ENCODE measurements at regions not wholly inside any gene's neighbourhood (a gene's known extent, or its start where the extent isn't known, plus 50 kb on each side); places are given as distances from the start of the nearest gene placed in this dataset.
"Not testable (repeated sequence)": the region's sequence is repeated elsewhere in the genome, so short reads cannot be mapped to it uniquely, and the experiment has no call there.

DNA sequence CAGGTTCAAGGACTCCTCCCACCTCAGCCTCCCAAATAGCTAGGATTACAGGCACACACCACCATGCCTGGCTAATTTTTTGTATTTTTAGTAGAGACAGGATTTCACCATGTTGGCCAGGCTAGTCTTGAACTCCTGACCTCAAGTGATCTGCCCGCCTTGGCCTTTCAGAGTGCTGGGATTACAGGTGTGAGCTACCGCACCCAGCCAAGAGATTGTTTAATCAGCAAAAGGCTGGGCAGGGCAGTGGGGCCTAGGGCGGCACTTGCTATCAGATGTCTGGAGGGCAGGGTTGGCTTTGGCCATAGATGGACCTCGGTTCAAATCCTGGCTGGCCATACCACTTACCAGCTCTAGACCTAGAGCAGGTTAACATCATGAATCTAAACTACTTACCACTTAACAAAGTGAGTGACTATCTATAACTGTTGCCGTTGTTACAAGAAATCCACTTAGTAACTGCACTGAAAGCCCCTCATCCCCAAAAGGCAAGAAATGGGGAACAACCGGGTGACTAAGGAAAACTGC, 60.9 kb upstream of the BCL2L14 start:
- in situ Hi-C loops (cut with HindIII; ENCODE audit: low pct_ligation_motif_present, low pct_unique_long_range_greater_than_20kb, low sequenced_read_pairs); DNase-seq: not testable (repeated sequence)

DNA sequence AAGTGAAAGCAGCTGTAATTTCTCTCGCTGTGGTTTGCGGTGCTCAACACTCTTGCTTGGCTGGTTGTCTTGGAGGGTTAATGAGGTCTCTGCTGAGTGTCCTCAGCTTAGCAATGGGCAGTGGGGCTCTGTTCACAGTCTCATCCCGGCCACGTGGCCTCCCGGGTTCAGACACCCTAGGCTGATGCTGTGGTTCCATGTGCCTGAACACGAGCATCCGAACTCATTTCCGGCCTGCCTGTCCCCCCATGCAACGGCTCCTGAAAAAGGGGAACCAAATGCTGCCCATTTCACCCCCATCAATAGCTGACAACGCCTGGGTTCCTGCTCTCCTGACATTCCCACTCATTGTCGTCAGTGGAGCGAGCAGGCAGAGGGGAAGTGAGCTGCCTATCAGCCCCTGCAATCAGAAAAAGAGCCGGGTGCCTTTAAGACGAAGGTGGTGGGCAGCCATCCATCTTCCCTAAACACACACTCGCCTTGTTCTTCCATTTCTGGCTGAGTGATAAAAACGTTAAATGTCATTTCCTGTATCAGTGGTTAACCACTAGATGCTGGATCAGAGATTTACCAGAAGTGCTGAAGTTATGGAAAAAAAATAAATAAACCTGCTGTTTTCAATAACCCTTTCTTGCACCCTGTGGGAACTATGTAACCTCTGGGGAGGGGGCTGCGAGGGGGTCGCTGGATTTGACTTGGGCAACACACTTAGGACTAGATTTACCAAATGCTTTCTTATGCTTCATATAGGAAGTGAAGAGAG, 60.3 kb upstream of the BCL2L14 start:
- peak; percentile 22 for DNase-seq
- in situ Hi-C loops (cut with HindIII; ENCODE audit: low pct_ligation_motif_present, low pct_unique_long_range_greater_than_20kb, low sequenced_read_pairs): no loop called here

DNA sequence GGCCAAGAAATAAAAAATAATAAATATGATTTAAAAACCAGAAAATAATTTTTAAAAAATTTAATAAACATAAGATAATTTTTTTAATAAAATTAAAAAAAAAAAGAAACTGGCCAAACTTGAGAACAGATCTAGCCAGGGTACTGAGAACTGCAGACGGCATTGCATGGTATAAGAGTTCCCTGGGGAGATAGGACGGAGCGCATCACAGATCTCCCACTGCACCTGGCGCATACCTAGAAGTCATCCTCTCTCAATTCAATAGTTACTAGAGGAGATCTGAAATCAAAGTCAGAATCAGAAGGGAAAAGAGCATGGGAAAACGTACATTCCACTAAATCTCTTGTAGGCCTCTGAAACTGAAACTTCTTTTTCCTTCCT, 58.9 kb upstream of the BCL2L14 start:
- in situ Hi-C loops (cut with HindIII; ENCODE audit: low pct_ligation_motif_present, low pct_unique_long_range_greater_than_20kb, low sequenced_read_pairs): no loop called here
- no peak for DNase-seq

DNA sequence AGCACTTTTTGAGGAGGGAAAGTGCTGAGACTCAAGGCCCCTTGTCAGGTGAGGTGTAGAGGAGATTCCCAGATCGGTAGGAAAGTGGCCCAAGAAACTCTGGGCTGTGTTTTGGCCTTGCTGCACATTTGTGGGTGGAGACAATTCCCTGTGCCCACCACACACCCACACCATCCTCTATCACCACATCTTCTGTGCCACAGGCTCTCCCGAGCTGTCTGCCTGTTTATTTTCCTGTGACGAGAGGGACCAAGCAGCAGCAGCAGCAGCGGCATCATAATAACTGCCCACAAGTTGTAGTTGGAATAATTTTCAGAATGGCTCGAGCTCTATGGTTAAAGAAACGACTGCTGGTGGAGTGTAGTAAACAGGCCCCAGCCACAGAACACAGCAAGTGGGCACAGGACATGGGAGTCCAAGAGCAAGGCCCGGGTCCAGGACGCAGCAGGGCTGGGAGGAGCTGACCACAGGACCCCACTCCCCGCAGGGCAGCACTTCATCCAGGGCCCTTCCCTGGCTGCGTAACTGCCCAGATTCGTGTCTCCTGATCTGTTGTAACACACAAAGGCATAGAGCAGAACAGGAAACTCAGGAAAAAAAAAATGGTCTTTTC, 55.6 kb upstream of the BCL2L14 start:
- DNase-seq: no peak
- in situ Hi-C loops (cut with HindIII; ENCODE audit: low pct_ligation_motif_present, low pct_unique_long_range_greater_than_20kb, low sequenced_read_pairs): no loop called here

DNA sequence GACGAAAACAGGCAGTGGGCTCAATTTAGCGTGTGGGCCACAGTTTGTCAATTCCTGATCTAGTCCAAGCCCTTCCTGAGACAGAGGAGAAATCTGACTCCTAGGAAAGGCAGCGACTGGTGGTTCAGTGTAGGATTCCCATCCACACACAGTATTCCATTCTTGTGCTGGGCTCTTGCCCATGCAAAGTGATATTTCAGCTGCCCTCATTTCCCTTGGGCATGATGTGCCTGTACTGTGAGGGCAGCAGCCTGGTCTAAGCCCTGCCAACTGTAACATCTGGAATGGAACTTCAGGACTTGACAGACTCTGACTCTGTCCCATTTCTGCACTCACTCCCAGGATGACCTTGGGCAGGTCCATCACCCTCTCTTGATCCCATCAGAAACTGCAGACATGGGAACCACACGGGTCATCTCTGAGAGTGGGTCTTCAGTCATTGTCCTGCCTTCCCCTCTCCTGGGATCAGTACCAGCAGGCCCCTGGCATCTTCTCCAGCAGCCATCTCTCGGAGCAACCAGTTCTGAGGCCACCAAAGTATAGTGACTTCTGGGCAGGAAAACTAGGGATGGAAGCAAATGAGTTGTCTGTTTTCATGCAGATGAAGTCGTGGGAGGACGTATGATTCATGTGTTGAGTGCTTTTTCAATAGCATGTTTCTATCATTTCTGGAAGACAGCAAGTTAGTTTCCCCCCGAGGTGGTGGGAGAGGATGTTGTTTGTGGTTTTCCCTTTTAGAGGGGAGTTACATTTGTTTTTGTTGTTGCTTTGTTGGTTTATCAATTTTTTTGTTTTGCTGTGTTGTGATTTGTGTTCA, 54.2 kb upstream of the BCL2L14 start:
- DNase-seq: no peak
- in situ Hi-C loops (cut with HindIII; ENCODE audit: low pct_ligation_motif_present, low pct_unique_long_range_greater_than_20kb, low sequenced_read_pairs): no loop called here

DNA sequence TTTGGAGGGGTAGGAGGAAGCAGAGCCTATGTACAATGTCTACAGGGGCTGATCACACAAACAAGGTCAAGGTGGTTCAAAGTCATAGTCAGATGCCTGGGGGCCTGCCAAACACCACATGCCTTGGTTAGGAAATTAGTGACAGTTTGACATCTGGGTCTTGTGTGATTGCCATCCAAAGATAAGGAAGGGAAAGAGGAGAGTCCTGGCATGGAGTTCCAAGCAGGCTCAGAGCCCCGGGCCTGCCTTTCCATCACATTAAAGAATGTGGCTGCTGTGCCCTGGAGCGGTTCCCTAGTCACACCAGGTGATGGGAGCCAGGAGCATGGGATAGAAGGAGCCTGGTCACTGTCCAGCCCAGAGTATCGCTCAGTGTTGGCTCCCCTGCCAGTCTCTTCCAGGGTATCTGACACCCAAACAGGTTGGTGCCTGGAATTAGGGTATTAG, 53.6 kb upstream of the BCL2L14 start:
- in situ Hi-C loops (cut with HindIII; ENCODE audit: low pct_ligation_motif_present, low pct_unique_long_range_greater_than_20kb, low sequenced_read_pairs): no loop called here
- no peak for DNase-seq

DNA sequence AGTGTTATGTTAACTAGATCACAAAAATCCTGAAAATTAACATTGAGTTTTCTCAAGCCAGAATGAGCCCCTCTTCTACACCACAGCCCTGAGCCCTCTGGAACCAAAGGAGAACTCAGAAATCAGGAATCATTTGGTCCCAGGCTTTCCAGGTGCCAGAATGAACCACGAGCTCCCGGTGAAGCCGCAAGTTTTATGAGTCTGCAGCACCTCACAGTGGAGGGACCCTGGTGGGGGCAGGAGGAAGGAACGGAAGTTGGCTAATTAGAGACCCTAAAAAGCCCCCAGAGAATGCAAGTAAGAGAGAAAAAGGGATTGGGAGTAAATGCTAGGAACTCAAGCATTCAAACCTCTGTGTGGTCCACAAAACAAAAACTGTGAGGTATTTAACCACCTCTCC, 52.9 kb upstream of the BCL2L14 start:
- in situ Hi-C loops (cut with HindIII; ENCODE audit: low pct_ligation_motif_present, low pct_unique_long_range_greater_than_20kb, low sequenced_read_pairs): no loop called here
- no peak for DNase-seq

DNA sequence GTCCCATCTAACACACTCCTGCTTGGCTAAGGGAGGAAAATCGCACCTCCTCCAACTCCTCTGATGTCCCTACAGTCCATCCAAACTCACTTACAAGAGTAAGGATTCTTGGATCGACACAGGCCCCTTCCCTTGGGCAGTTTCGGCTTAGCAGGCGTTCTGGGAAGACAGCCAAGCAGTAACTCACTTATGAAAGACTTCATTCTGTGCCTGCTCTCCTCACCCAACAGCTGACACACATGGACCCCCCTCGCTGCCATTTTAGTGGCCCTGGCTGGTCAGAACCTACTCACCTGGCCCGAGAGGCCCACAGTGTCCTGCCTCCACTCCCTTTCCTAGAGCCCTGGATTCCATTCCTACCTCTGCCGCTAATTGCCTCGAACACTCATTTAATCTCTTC, 52.3 kb upstream of the BCL2L14 start:
- in situ Hi-C loops (cut with HindIII; ENCODE audit: low pct_ligation_motif_present, low pct_unique_long_range_greater_than_20kb, low sequenced_read_pairs): no loop called here
- DNase-seq: no peak

DNA sequence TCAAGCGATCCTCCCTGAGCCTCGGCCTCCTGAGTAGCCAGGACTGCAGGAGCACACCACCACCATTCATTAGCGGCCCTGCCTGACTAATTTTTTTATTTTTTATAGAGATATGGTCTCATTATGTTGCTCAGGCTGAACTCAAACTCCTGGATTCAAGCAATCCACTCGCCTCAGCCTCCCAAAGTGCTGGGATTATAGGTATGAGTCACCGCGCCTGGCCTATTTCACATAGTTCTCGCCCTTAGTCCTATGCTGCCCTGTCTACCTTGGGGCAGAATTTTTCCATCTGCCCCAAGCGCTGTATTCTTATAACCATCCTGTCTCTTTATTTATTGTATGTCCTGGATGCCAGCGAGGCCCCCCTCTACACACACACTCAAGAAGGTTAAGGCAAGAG, 50.9 kb upstream of the BCL2L14 start:
- in situ Hi-C loops (cut with HindIII; ENCODE audit: low pct_ligation_motif_present, low pct_unique_long_range_greater_than_20kb, low sequenced_read_pairs): no loop called here
- no peak for DNase-seq

DNA sequence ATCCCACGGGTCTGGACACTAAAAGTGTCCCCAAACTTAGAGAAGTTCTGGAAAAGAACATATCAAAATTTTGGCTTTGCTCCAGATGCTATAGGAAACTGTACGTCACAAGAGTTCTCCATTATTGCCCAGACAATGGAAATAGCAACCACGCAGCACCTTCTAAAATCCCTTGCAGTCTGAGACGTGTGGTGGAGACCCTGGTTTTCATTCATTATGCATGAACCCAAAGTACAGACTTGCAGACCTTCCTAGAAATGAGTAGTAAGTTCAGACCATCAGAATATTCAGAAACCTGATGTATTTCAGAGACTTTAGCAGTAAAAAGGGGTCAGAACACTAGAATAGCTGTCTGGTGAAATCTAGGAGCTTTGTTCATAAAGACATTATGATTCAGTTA, 50.0 kb upstream of the BCL2L14 start:
- DNase-seq: no peak
- in situ Hi-C loops (cut with HindIII; ENCODE audit: low pct_ligation_motif_present, low pct_unique_long_range_greater_than_20kb, low sequenced_read_pairs): no loop called here
